SKM-1 treated with dmso at 0.1 percent for 144 hours (cell line): ENCODE measurements at regions not wholly inside any gene's neighbourhood (a gene's known extent, or its start where the extent isn't known, plus 50 kb on each side); places are given as distances from the start of the nearest gene placed in this dataset.
"Not testable (repeated sequence)": the region's sequence is repeated elsewhere in the genome, so short reads cannot be mapped to it uniquely, and the experiment has no call there.

Experiments
- DNase-seq: peaks from one replicate; lab custom pipeline; 2025; ENCODE audit not compliant: unreplicated experiment; lab: John Stamatoyannopoulos, UW

GRCh38 chr21:18549214-18549905, 145.8 kb upstream of the TMPRSS15 start:
- DNase-seq, result no peak

GRCh38 chr21:18550361-18550760, 146.8 kb upstream of the TMPRSS15 start:
- DNase-seq, result no peak

- DNase-seq, result no peak
Measured at GRCh38 chr21:18553786-18554185, 150.2 kb upstream of the TMPRSS15 start.

GRCh38 chr21:18567770-18568169, 164.2 kb upstream of the TMPRSS15 start:
- not testable (repeated sequence) for DNase-seq

- no peak for DNase-seq
Measured at GRCh38 chr21:18588001-18588662, 184.5 kb upstream of the TMPRSS15 start.

- no peak for DNase-seq
Measured at GRCh38 chr21:18601146-18601545, 197.6 kb upstream of the TMPRSS15 start.

- no peak for DNase-seq
Measured at GRCh38 chr21:18602711-18603110, 199.1 kb upstream of the TMPRSS15 start.

GRCh38 chr21:18603261-18603660, 199.7 kb upstream of the TMPRSS15 start:
- no peak for DNase-seq

- DNase-seq, result no peak
Measured at GRCh38 chr21:18603980-18604379, 200.4 kb upstream of the TMPRSS15 start.

- no peak for DNase-seq
Measured at GRCh38 chr21:18608226-18608625, 204.6 kb upstream of the TMPRSS15 start.

- DNase-seq, result no peak
Measured at GRCh38 chr21:18614303-18614702, 210.7 kb upstream of the TMPRSS15 start.

GRCh38 chr21:18617291-18617690, 213.7 kb upstream of the TMPRSS15 start:
- no peak for DNase-seq

- no peak for DNase-seq
Measured at GRCh38 chr21:18620436-18620835, 216.9 kb upstream of the TMPRSS15 start.

GRCh38 chr21:18622383-18622782, 218.8 kb upstream of the TMPRSS15 start:
- no peak for DNase-seq

- no peak for DNase-seq
Measured at GRCh38 chr21:18630446-18630845, 226.9 kb upstream of the TMPRSS15 start.

- no peak for DNase-seq
Measured at GRCh38 chr21:18636897-18637296, 233.3 kb upstream of the TMPRSS15 start.

GRCh38 chr21:18646116-18646515, 242.5 kb upstream of the TMPRSS15 start:
- DNase-seq, result peak; percentile 15

GRCh38 chr21:18655931-18656330, 252.3 kb upstream of the TMPRSS15 start:
- no peak for DNase-seq

- DNase-seq, result no peak
Measured at GRCh38 chr21:18661842-18662241, 258.3 kb upstream of the TMPRSS15 start.

- DNase-seq, result no peak
Measured at GRCh38 chr21:18663663-18664062, 260.1 kb upstream of the TMPRSS15 start.

GRCh38 chr21:18666725-18667124, 263.1 kb upstream of the TMPRSS15 start:
- DNase-seq, result no peak

GRCh38 chr21:18673789-18674188, 270.2 kb upstream of the TMPRSS15 start:
- DNase-seq, result no peak

GRCh38 chr21:18677632-18678031, 274.0 kb upstream of the TMPRSS15 start:
- DNase-seq, result no peak
